ENCODE measurements at regions not wholly inside any gene's neighbourhood (a gene's known extent, or its start where the extent isn't known, plus 50 kb on each side); places are given as distances from the start of the nearest gene placed in this dataset.
"Not testable (repeated sequence)": the region's sequence is repeated elsewhere in the genome, so short reads cannot be mapped to it uniquely, and the experiment has no call there.

GRCh38 chr7:136400877-136401276 is 423.7 kb upstream of the MTPN start:
- no peak for DNase-seq

GRCh38 chr7:136399385-136399784 is 422.2 kb upstream of the MTPN start:
- DNase-seq: no peak

GRCh38 chr7:136392856-136393255 is 415.7 kb upstream of the MTPN start:
- no peak for DNase-seq

- no peak for DNase-seq
These were observed 414.2 kb upstream of the MTPN start for GRCh38 chr7:136391371-136391770.

- no peak for DNase-seq
These were observed 412.8 kb upstream of the MTPN start for GRCh38 chr7:136389933-136390332.

GRCh38 chr7:136386876-136387275 is 409.7 kb upstream of the MTPN start:
- no peak for DNase-seq

- not testable (repeated sequence) for DNase-seq
These were observed 394.2 kb upstream of the MTPN start for GRCh38 chr7:136371409-136371808.

- DNase-seq: no peak
These were observed 393.0 kb upstream of the MTPN start for GRCh38 chr7:136370137-136370536.

GRCh38 chr7:136369225-136369624 is 392.1 kb upstream of the MTPN start:
- DNase-seq: no peak

GRCh38 chr7:136359333-136359903 is 382.3 kb upstream of the MTPN start:
- DNase-seq: no peak

- no peak for DNase-seq
These were observed 376.1 kb upstream of the MTPN start for GRCh38 chr7:136353287-136353686.

- DNase-seq: no peak
These were observed 371.5 kb upstream of the MTPN start for GRCh38 chr7:136348542-136349192.

GRCh38 chr7:136348142-136348541 is 371.0 kb upstream of the MTPN start:
- no peak for DNase-seq

GRCh38 chr7:136347488-136347887 is 370.3 kb upstream of the MTPN start:
- no peak for DNase-seq

- no peak for DNase-seq
These were observed 365.1 kb upstream of the MTPN start for GRCh38 chr7:136342251-136342650.

GRCh38 chr7:136339464-136339863 is 362.3 kb upstream of the MTPN start:
- no peak for DNase-seq

- DNase-seq: no peak
These were observed 359.8 kb upstream of the MTPN start for GRCh38 chr7:136336932-136337331.

- no peak for DNase-seq
These were observed 356.5 kb upstream of the MTPN start for GRCh38 chr7:136333636-136334035.

GRCh38 chr7:136326045-136326609 is 349.0 kb upstream of the MTPN start:
- no peak for DNase-seq

- DNase-seq: no peak
These were observed 348.4 kb upstream of the MTPN start for GRCh38 chr7:136325578-136325977.

- DNase-seq: no peak
These were observed 347.9 kb upstream of the MTPN start for GRCh38 chr7:136325027-136325426.

- DNase-seq: no peak
These were observed 347.0 kb upstream of the MTPN start for GRCh38 chr7:136324073-136324704.

GRCh38 chr7:136312592-136312991 is 335.4 kb upstream of the MTPN start:
- no peak for DNase-seq

GRCh38 chr7:136309407-136309806 is 332.2 kb upstream of the MTPN start:
- no peak for DNase-seq
